HCT116 (cell line): ENCODE measurements at regions not wholly inside any gene's neighbourhood (a gene's known extent, or its start where the extent isn't known, plus 50 kb on each side); places are given as distances from the start of the nearest gene placed in this dataset.

Source experiments
- ATAC-seq: fragments of 200-7000 bp; cut with Tn5 transposase; 2 replicates; pipeline ENCODE4 v1.9.1; 2020; ENCODE audit warnings: mild to moderate bottlenecking, moderate library complexity
- BruUV-seq: library from RNA; stranded (reverse); fragments of 400-500 nt; replicated peaks from 2 replicates; lab custom pipeline; 2021; lab: Mats Ljungman, UMichigan
- CTCF ChIA-PET: fragments of 300-600 bp; sonication (Branson Sonifier 250); formaldehyde crosslinking; loops from one replicate; lab custom pipeline; 2021; ENCODE audit warnings: antibody characterized with exemption; lab: Charles Lee
- POLR2A ChIA-PET: fragments of 300-600, 350-600 bp; sonication (Branson Sonifier 250); formaldehyde crosslinking; loops from one replicate; lab custom pipeline; 2021; ENCODE audit warnings: antibody characterized with exemption; lab: Charles Lee
- RAD21 ChIA-PET, 2 experiments: fragments of 300-600 bp; sonication (Branson Sonifier 250); formaldehyde crosslinking; loops; one replicate each; lab custom pipeline; 2023; ENCODE audit warnings: low total read pairs in 2 of 2; ENCODE audit not compliant: uncharacterized antibody in 2 of 2, unreplicated experiment in 2 of 2, low non-redundant PET in 1 of 2; lab: Charles Lee
- DNase-seq: peaks from one replicate; pipeline ENCODE4 v3.0.0-alpha.2; 2010; ENCODE audit warnings: low read depth, low spot score
- H2AFZ ChIP-seq: fragments of 200-600 bp; shearing (Covaris generic), sonication (generic); 2 replicates; pipeline ENCODE4 v1.6.1; 2017; ENCODE audit warnings: low read depth, mixed run types, mixed read lengths, antibody characterized with exemption, low read length; ENCODE audit not compliant: poor library complexity, severe bottlenecking
- H3K27ac ChIP-seq: 2 replicates; pipeline ENCODE4 v1.5.1; 2012; ENCODE audit warnings: low read depth, low read length
- H3K27me3 ChIP-seq: fragments of 200-600 bp; sonication (generic); 2 replicates; pipeline ENCODE4 v1.6.1; 2016; ENCODE audit warnings: mixed run types, low read length, mixed read lengths; ENCODE audit not compliant: insufficient read depth
- H3K36me3 ChIP-seq, 2 experiments: fragments of 200-500 bp in 1 of 2; fragments of 200-600 bp in 1 of 2; sonication (Bioruptor generic) in 1 of 2; sonication (generic) in 1 of 2; 2 replicates each; pipeline versions ENCODE4 v1.5.1 to v1.6.1; 2014 to 2016; ENCODE audit warnings: low read length in 2 of 2, inconsistent platforms in 1 of 2, mixed read lengths in 1 of 2, mixed run types in 1 of 2; ENCODE audit not compliant: insufficient read depth in 2 of 2, control insufficient read depth in 1 of 2
- H3K4me1 ChIP-seq, 2 experiments: fragments of 200-600 bp in 1 of 2; sonication (generic) in 1 of 2; 2 replicates each; pipeline versions ENCODE4 v1.5.1 to v1.6.1; 2012 to 2017; ENCODE audit warnings: low read length in 2 of 2, inconsistent platforms in 1 of 2, mild to moderate bottlenecking in 1 of 2, mixed read lengths in 1 of 2, mixed run types in 1 of 2, moderate library complexity in 1 of 2; ENCODE audit not compliant: insufficient read depth in 2 of 2, control insufficient read depth in 1 of 2
- H3K4me2 ChIP-seq: fragments of 200-600 bp; sonication (generic); 2 replicates; pipeline ENCODE4 v1.6.1; 2017; ENCODE audit warnings: mixed run types, low read length, mixed read lengths
- H3K4me3 ChIP-seq, 2 experiments: fragments of 200-600 bp in 1 of 2; sonication (generic) in 1 of 2; replicated peaks in 1 of 2; 2 replicates each; pipeline ENCODE4 v1.5.1; 2011 to 2016; ENCODE audit warnings: low read length in 2 of 2, control low read depth in 1 of 2, low read depth in 1 of 2, mild to moderate bottlenecking in 1 of 2, mixed read lengths in 1 of 2, mixed run types in 1 of 2
- H3K79me2 ChIP-seq: fragments of 200-600 bp; sonication (generic); 2 replicates; pipeline ENCODE4 v1.6.1; 2017; ENCODE audit warnings: mild to moderate bottlenecking, mixed run types, low read length, moderate library complexity, mixed read lengths; ENCODE audit not compliant: insufficient read depth
- H3K9ac ChIP-seq: fragments of 200-600 bp; sonication (generic); 2 replicates; pipeline ENCODE4 v1.6.1; 2016; ENCODE audit warnings: low read length, mixed read lengths
- H3K9me2 ChIP-seq: fragments of 200-600 bp; sonication (generic), shearing (Covaris generic); 2 replicates; pipeline ENCODE4 v1.6.1; 2017; ENCODE audit warnings: mixed run types, mild to moderate bottlenecking, moderate library complexity; ENCODE audit not compliant: insufficient read depth
- H3K9me3 ChIP-seq, 2 experiments: fragments of 200-500 bp in 1 of 2; fragments of 200-600 bp in 1 of 2; sonication (Bioruptor generic) in 1 of 2; sonication (generic) in 1 of 2; 2 replicates each; pipeline ENCODE4 v1.6.1; 2014 to 2017; ENCODE audit warnings: low read length in 2 of 2, mixed read lengths in 2 of 2, inconsistent platforms in 1 of 2, low read depth in 1 of 2, mild to moderate bottlenecking in 1 of 2, mixed run types in 1 of 2, moderate library complexity in 1 of 2; ENCODE audit not compliant: control insufficient read depth in 1 of 2, insufficient read depth in 1 of 2
- H4K20me1 ChIP-seq: fragments of 200-600 bp; sonication (generic), shearing (Covaris generic); 2 replicates; pipeline ENCODE4 v1.6.1; 2017; ENCODE audit warnings: mixed run types, mild to moderate bottlenecking, moderate library complexity; ENCODE audit not compliant: insufficient read depth
- CBX3 ChIP-seq: IDR thresholded peaks from 2 replicates; pipeline ENCODE4 v1.6.1; 2012; ENCODE audit warnings: low read depth
- CEBPB ChIP-seq: IDR thresholded peaks from 2 replicates; pipeline ENCODE4 v1.6.1; 2012; ENCODE audit warnings: low read depth
- EGR1 ChIP-seq: IDR thresholded peaks from 2 replicates; pipeline ENCODE4 v1.6.1; 2012; ENCODE audit warnings: low read depth
- ELF1 ChIP-seq: IDR thresholded peaks from 2 replicates; pipeline ENCODE4 v1.6.1; 2012; ENCODE audit warnings: low read depth, borderline replicate concordance
- EZH2 ChIP-seq: fragments of 200-600 bp; sonication (generic); IDR thresholded peaks from 2 replicates; pipeline ENCODE4 v1.6.1; 2017; ENCODE audit warnings: antibody characterized with exemption, mixed run types
- EZH2phosphoT487 ChIP-seq: fragments of 200-600 bp; IDR thresholded peaks from 2 replicates; pipeline ENCODE4 v1.6.1; 2018; ENCODE audit warnings: antibody characterized with exemption, borderline replicate concordance
- FOSL1 ChIP-seq: IDR thresholded peaks from 2 replicates; pipeline ENCODE4 v1.6.1; 2012; ENCODE audit warnings: low read depth
- JUND ChIP-seq: IDR thresholded peaks from 2 replicates; pipeline ENCODE4 v1.6.1; 2012
- POLR2AphosphoS5 ChIP-seq: IDR thresholded peaks from 2 replicates; pipeline ENCODE4 v1.6.1; 2011; ENCODE audit warnings: mild to moderate bottlenecking, low read depth, low read length, moderate library complexity
- RAD21 ChIP-seq: IDR thresholded peaks from 2 replicates; pipeline ENCODE4 v1.6.1; 2012; ENCODE audit warnings: low read depth, mild to moderate bottlenecking
- SIN3A ChIP-seq: IDR thresholded peaks from 2 replicates; pipeline ENCODE4 v1.6.1; 2012; ENCODE audit warnings: low read depth
- SP1 ChIP-seq: IDR thresholded peaks from 2 replicates; pipeline ENCODE4 v1.6.1; 2012; ENCODE audit warnings: low read depth
- SRF ChIP-seq: IDR thresholded peaks from 2 replicates; pipeline ENCODE4 v1.6.1; 2012; ENCODE audit warnings: low read depth
- TCF7L2 ChIP-seq: IDR thresholded peaks from 2 replicates; pipeline ENCODE4 v1.7.0; 2011; ENCODE audit warnings: borderline replicate concordance, inconsistent platforms; ENCODE audit not compliant: insufficient read depth, insufficient read length; ENCODE audit errors: extremely low read depth
- YY1 ChIP-seq: IDR thresholded peaks from 2 replicates; pipeline ENCODE4 v1.6.1; 2011; ENCODE audit warnings: low read length, low read depth, moderate library complexity, mild to moderate bottlenecking; ENCODE audit not compliant: insufficient replicate concordance; ENCODE audit errors: extremely low read depth
- intact Hi-C: fragments of 100-400 bp; cut with micrococcal nuclease; formaldehyde crosslinking; loops from 2 replicates; pipeline ENCODE4 v1.10.0; 2022
- TF ChIP-seq, protein P1 (sequence below): IDR thresholded peaks from 2 replicates; pipeline ENCODE4 v1.6.1; 2012
- TF ChIP-seq, protein P2 (sequence below): IDR thresholded peaks from 2 replicates; pipeline ENCODE4 v1.6.1; 2012
- TF ChIP-seq, protein P3 (sequence below), 3 experiments: fragments of 200-600 bp in 1 of 3; sonication (generic) in 1 of 3; IDR thresholded peaks in 2 of 3; conservative IDR thresholded peaks in 1 of 3; 2 replicates each; pipeline ENCODE4 v1.5.1; 2012 to 2017; ENCODE audit warnings: low read depth in 2 of 3, low read length in 2 of 3, antibody characterized with exemption in 1 of 3, borderline replicate concordance in 1 of 3, control low read depth in 1 of 3, mild to moderate bottlenecking in 1 of 3, mixed read lengths in 1 of 3, mixed run types in 1 of 3, moderate library complexity in 1 of 3; ENCODE audit not compliant: insufficient read depth in 1 of 3
- TF ChIP-seq, protein P4 (sequence below): IDR thresholded peaks from 2 replicates; pipeline ENCODE4 v1.6.1; 2011; ENCODE audit warnings: mild to moderate bottlenecking, low read length, moderate library complexity; ENCODE audit not compliant: insufficient replicate concordance; ENCODE audit errors: extremely low read depth

DNA sequence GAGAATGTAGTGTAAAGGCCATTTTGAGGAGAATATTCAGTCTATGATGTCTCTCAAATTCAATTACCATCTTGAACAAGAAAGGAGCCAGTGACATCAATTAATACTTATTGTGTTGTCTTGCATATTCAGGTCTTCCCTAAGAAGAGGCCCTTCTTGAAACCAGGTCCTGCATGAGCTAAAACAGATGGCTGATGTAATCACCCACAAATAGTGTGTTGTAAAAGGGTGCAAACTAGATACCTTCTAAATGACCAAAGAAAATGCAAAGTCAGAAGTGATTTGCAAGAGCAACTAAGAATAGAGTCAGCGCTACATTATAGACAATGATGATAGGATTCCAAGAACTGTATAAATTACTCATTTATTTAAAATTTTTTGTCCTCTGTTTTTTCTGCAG lies 97.0 kb downstream of the BTBD3 start:
- DNase-seq = no peak
- TF ChIP-seq JUND (no peak), EZH2 (no peak), EGR1 (no peak), SRF (no peak), SIN3A (no peak), SP1 (no peak), CEBPB (no peak), POLR2AphosphoS5 (no peak), CBX3 (no peak), EZH2phosphoT487 (no peak), FOSL1 (no peak), TCF7L2 (no peak), ELF1 (no peak), YY1 (no peak), RAD21 (no peak)
- TF ChIP-seq, protein P1, sequence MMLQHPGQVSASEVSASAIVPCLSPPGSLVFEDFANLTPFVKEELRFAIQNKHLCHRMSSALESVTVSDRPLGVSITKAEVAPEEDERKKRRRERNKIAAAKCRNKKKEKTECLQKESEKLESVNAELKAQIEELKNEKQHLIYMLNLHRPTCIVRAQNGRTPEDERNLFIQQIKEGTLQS = no peak
- TF ChIP-seq, protein P2, sequence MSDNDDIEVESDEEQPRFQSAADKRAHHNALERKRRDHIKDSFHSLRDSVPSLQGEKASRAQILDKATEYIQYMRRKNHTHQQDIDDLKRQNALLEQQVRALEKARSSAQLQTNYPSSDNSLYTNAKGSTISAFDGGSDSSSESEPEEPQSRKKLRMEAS = no peak
- TF ChIP-seq, protein P3, sequence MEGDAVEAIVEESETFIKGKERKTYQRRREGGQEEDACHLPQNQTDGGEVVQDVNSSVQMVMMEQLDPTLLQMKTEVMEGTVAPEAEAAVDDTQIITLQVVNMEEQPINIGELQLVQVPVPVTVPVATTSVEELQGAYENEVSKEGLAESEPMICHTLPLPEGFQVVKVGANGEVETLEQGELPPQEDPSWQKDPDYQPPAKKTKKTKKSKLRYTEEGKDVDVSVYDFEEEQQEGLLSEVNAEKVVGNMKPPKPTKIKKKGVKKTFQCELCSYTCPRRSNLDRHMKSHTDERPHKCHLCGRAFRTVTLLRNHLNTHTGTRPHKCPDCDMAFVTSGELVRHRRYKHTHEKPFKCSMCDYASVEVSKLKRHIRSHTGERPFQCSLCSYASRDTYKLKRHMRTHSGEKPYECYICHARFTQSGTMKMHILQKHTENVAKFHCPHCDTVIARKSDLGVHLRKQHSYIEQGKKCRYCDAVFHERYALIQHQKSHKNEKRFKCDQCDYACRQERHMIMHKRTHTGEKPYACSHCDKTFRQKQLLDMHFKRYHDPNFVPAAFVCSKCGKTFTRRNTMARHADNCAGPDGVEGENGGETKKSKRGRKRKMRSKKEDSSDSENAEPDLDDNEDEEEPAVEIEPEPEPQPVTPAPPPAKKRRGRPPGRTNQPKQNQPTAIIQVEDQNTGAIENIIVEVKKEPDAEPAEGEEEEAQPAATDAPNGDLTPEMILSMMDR (IDR thresholded peaks at IDR 0.05 in 2 of 3, conservative IDR thresholded peaks at IDR 0.05 in 1 of 3; ENCODE audit: borderline replicate concordance in 1 of 3, insufficient read depth in 1 of 3, low read depth in 2 of 3, low read length in 2 of 3) = no peak
- TF ChIP-seq, protein P4, sequence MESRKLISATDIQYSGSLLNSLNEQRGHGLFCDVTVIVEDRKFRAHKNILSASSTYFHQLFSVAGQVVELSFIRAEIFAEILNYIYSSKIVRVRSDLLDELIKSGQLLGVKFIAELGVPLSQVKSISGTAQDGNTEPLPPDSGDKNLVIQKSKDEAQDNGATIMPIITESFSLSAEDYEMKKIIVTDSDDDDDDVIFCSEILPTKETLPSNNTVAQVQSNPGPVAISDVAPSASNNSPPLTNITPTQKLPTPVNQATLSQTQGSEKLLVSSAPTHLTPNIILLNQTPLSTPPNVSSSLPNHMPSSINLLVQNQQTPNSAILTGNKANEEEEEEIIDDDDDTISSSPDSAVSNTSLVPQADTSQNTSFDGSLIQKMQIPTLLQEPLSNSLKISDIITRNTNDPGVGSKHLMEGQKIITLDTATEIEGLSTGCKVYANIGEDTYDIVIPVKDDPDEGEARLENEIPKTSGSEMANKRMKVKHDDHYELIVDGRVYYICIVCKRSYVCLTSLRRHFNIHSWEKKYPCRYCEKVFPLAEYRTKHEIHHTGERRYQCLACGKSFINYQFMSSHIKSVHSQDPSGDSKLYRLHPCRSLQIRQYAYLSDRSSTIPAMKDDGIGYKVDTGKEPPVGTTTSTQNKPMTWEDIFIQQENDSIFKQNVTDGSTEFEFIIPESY = no peak
- CTCF ChIA-PET = no interaction called here
- Histone ChIP-seq H3K27ac (no peak overlapping the region), H3K27me3 (no peaks in the 10 kb centered on the region), H2AFZ (no peak overlapping the region), H3K9me3 (no peaks in the 10 kb centered on the region), H4K20me1 (no peaks in the 10 kb centered on the region), H3K4me3 (no peak overlapping the region), H3K9ac (no peak overlapping the region), H3K9me2 (no peaks in the 10 kb centered on the region), H3K4me2 (no peak overlapping the region), H3K79me2 (no peaks in the 10 kb centered on the region), H3K36me3 (no peaks in the 10 kb centered on the region), H3K4me1 (no peaks in the 10 kb centered on the region)
- ATAC-seq = no peak
- no TSS peak for BruUV-seq
- RAD21 ChIA-PET = no interaction called here
- intact Hi-C loops = no loop called here
- POLR2A ChIA-PET = no interaction called here
